ENCODE measurements at regions not wholly inside any gene's neighbourhood (a gene's known extent, or its start where the extent isn't known, plus 50 kb on each side); places are given as distances from the start of the nearest gene placed in this dataset.
"Not testable (repeated sequence)": the region's sequence is repeated elsewhere in the genome, so short reads cannot be mapped to it uniquely, and the experiment has no call there.

GRCh38 chr15:69554279-69554961, 101.8 kb downstream of the RPLP1 start:
- no peak for DNase-seq

- no peak for DNase-seq
These were observed 102.5 kb downstream of the RPLP1 start for GRCh38 chr15:69555080-69555479.

GRCh38 chr15:69556344-69556743, 103.7 kb downstream of the RPLP1 start:
- no peak for DNase-seq

GRCh38 chr15:69557020-69557706, 104.5 kb downstream of the RPLP1 start:
- peak; percentile 45 for DNase-seq

- no peak for DNase-seq
These were observed 105.2 kb downstream of the RPLP1 start for GRCh38 chr15:69557707-69558409.

GRCh38 chr15:69559440-69560190, 107.0 kb downstream of the RPLP1 start:
- no peak for DNase-seq

GRCh38 chr15:69561071-69561784, 108.6 kb downstream of the RPLP1 start:
- DNase-seq, result no peak

- DNase-seq, result no peak
These were observed 109.5 kb downstream of the RPLP1 start for GRCh38 chr15:69562116-69562515.

- DNase-seq, result no peak
These were observed 109.9 kb downstream of the RPLP1 start for GRCh38 chr15:69562564-69562963.

GRCh38 chr15:69565066-69565655, 112.5 kb downstream of the RPLP1 start:
- no peak for DNase-seq

- DNase-seq, result not testable (repeated sequence)
These were observed 114.7 kb downstream of the RPLP1 start for GRCh38 chr15:69567238-69567760.

- DNase-seq, result no peak
These were observed 115.8 kb downstream of the RPLP1 start for GRCh38 chr15:69568173-69569009.

- DNase-seq, result no peak
These were observed 117.8 kb downstream of the RPLP1 start for GRCh38 chr15:69570454-69570853.

GRCh38 chr15:69570997-69571396, 118.4 kb downstream of the RPLP1 start:
- DNase-seq, result no peak

GRCh38 chr15:69573278-69573677, 120.7 kb downstream of the RPLP1 start:
- DNase-seq, result not testable (repeated sequence)

- DNase-seq, result no peak
These were observed 121.3 kb downstream of the RPLP1 start for GRCh38 chr15:69573815-69574475.

- no peak for DNase-seq
These were observed 121.9 kb downstream of the RPLP1 start for GRCh38 chr15:69574506-69574905.

GRCh38 chr15:69575387-69575786, 122.8 kb downstream of the RPLP1 start:
- DNase-seq, result no peak

GRCh38 chr15:69576035-69576526, 123.5 kb downstream of the RPLP1 start:
- DNase-seq, result peak; percentile 7

GRCh38 chr15:69576948-69577351, 124.3 kb downstream of the RPLP1 start:
- DNase-seq, result no peak

Measured in GOT3 (cell line).